H9 (cell line): ENCODE measurements at regions not wholly inside any gene's neighbourhood (a gene's known extent, or its start where the extent isn't known, plus 50 kb on each side); places are given as distances from the start of the nearest gene placed in this dataset.

ENCODE experiments used
- DNase-seq: peaks from one replicate; pipeline ENCODE4 v3.0.0-alpha.2; 2017
- H2AFZ ChIP-seq: one replicate; pipeline ENCODE4 v1.6.1; 2013; ENCODE audit warnings: mild to moderate bottlenecking, low read length, control low read depth, moderate library complexity
- H2AK5ac ChIP-seq: 2 replicates; pipeline ENCODE4 v1.6.1; 2013; ENCODE audit warnings: low read length, control low read depth, mixed read lengths; ENCODE audit not compliant: insufficient read length
- H2BK120ac ChIP-seq: one replicate; pipeline ENCODE4 v1.6.1; 2013; ENCODE audit warnings: low read depth, mild to moderate bottlenecking, low read length, control low read depth, inconsistent platforms; ENCODE audit not compliant: poor library complexity, severe bottlenecking
- H2BK12ac ChIP-seq: 2 replicates; pipeline ENCODE4 v1.6.1; 2013; ENCODE audit warnings: low read length, control low read depth, mixed read lengths, low read depth; ENCODE audit not compliant: insufficient read length
- H2BK15ac ChIP-seq: 2 replicates; pipeline ENCODE4 v1.6.1; 2013; ENCODE audit warnings: low read depth, low read length, control low read depth
- H2BK20ac ChIP-seq: one replicate; pipeline ENCODE4 v1.6.1; 2013; ENCODE audit warnings: low read depth, mild to moderate bottlenecking, low read length, control low read depth, inconsistent platforms; ENCODE audit not compliant: poor library complexity, severe bottlenecking
- H2BK5ac ChIP-seq: 2 replicates; pipeline ENCODE4 v1.6.1; 2013; ENCODE audit warnings: low read length, control low read depth, mixed read lengths; ENCODE audit not compliant: insufficient read length
- H3K14ac ChIP-seq: 2 replicates; pipeline ENCODE4 v1.6.1; 2013; ENCODE audit warnings: low read length, control low read depth; ENCODE audit not compliant: insufficient read depth
- H3K18ac ChIP-seq: 2 replicates; pipeline ENCODE4 v1.6.1; 2013; ENCODE audit warnings: low read depth, mild to moderate bottlenecking, mixed read lengths, low read length, control low read depth; ENCODE audit not compliant: insufficient read length
- H3K23ac ChIP-seq: 2 replicates; pipeline ENCODE4 v1.6.1; 2013; ENCODE audit warnings: low read length, control low read depth, mixed read lengths, low read depth; ENCODE audit not compliant: insufficient read length
- H3K23me2 ChIP-seq: 2 replicates; pipeline ENCODE4 v1.6.1; 2013; ENCODE audit warnings: low read depth, mild to moderate bottlenecking, mixed read lengths, low read length, control low read depth; ENCODE audit not compliant: insufficient read length, poor library complexity, severe bottlenecking
- H3K27ac ChIP-seq: 2 replicates; pipeline ENCODE4 v1.5.1; 2013; ENCODE audit warnings: low read length, control low read depth, mixed read lengths, low read depth; ENCODE audit not compliant: insufficient read length
- H3K27me3 ChIP-seq: 2 replicates; pipeline ENCODE4 v1.6.1; 2013; ENCODE audit warnings: low read length, control low read depth, inconsistent platforms; ENCODE audit not compliant: insufficient read depth
- H3K4ac ChIP-seq: 2 replicates; pipeline ENCODE4 v1.6.1; 2013; ENCODE audit warnings: low read depth, mild to moderate bottlenecking, control low read depth, inconsistent platforms, low read length, moderate library complexity
- H3K4me1 ChIP-seq: 2 replicates; pipeline ENCODE4 v1.6.1; 2013; ENCODE audit warnings: low read length, control low read depth, inconsistent platforms; ENCODE audit not compliant: insufficient read depth
- H3K4me2 ChIP-seq: 2 replicates; pipeline ENCODE4 v1.6.1; 2013; ENCODE audit warnings: low read length, control low read depth, mixed read lengths; ENCODE audit not compliant: insufficient read length, insufficient read depth
- H3K56ac ChIP-seq: 2 replicates; pipeline ENCODE4 v1.6.1; 2013; ENCODE audit warnings: low read depth, mild to moderate bottlenecking, mixed read lengths, low read length, control low read depth; ENCODE audit not compliant: insufficient read length
- H3K79me1 ChIP-seq: 2 replicates; pipeline ENCODE4 v1.6.1; 2013; ENCODE audit warnings: low read depth, mild to moderate bottlenecking, moderate library complexity, low read length, control low read depth, inconsistent platforms; ENCODE audit not compliant: insufficient read depth, poor library complexity, severe bottlenecking
- H3K79me2 ChIP-seq: 2 replicates; pipeline ENCODE4 v1.6.1; 2013; ENCODE audit warnings: low read length, control low read depth, inconsistent platforms; ENCODE audit not compliant: insufficient read depth
- H3K9ac ChIP-seq: 2 replicates; pipeline ENCODE4 v1.6.1; 2013; ENCODE audit warnings: low read length, control low read depth, mixed read lengths; ENCODE audit not compliant: insufficient read length; ENCODE audit errors: extremely low read depth
- H3K9me3 ChIP-seq: one replicate; pipeline ENCODE4 v1.6.1; 2013; ENCODE audit warnings: low read depth, low read length, inconsistent platforms; ENCODE audit not compliant: control insufficient read depth
- H3T11ph ChIP-seq: one replicate; pipeline ENCODE4 v1.6.1; 2013; ENCODE audit warnings: mild to moderate bottlenecking, low read length, control low read depth, inconsistent platforms
- H4K20me1 ChIP-seq: one replicate; pipeline ENCODE4 v1.6.1; 2013; ENCODE audit not compliant: control insufficient read depth, insufficient read length, insufficient read depth
- H4K5ac ChIP-seq: 2 replicates; pipeline ENCODE4 v1.6.1; 2013; ENCODE audit warnings: low read depth, mild to moderate bottlenecking, mixed read lengths, low read length, control low read depth; ENCODE audit not compliant: insufficient read length
- H4K8ac ChIP-seq: replicated peaks from 2 replicates; pipeline ENCODE4 v1.6.1; 2013; ENCODE audit warnings: low read length, control low read depth, mixed read lengths, low read depth; ENCODE audit not compliant: insufficient read length
- H4K91ac ChIP-seq: 2 replicates; pipeline ENCODE4 v1.6.1; 2013; ENCODE audit warnings: low read depth, mild to moderate bottlenecking, moderate library complexity, mixed read lengths, low read length, control low read depth; ENCODE audit not compliant: insufficient read length
- H3K27ac Mint-ChIP-seq, 3 experiments: 2 replicates in 2 of 3; 3 replicates in 1 of 3; pipeline ENCODE4 v1.8.0; 2020 to 2021; ENCODE audit warnings: mixed read lengths in 3 of 3, mild to moderate bottlenecking in 1 of 3, moderate library complexity in 1 of 3
- H3K27me3 Mint-ChIP-seq: 2 replicates; pipeline ENCODE4 v1.8.0; 2021; ENCODE audit warnings: low read depth, mild to moderate bottlenecking, moderate library complexity, mixed read lengths
- H3K36me3 Mint-ChIP-seq, 3 experiments: 2 replicates in 2 of 3; 3 replicates in 1 of 3; pipeline ENCODE4 v1.8.0; 2020 to 2021; ENCODE audit warnings: low read depth in 3 of 3, mixed read lengths in 3 of 3; ENCODE audit not compliant: insufficient read depth in 1 of 3
- H3K4me1 Mint-ChIP-seq, 2 experiments: 2 replicates each; pipeline ENCODE4 v1.8.0; 2020; ENCODE audit warnings: mixed read lengths in 2 of 2
- H3K4me3 Mint-ChIP-seq, 2 experiments: 2 replicates in 1 of 2; 3 replicates in 1 of 2; pipeline ENCODE4 v1.8.0; 2020 to 2021; ENCODE audit warnings: mild to moderate bottlenecking in 2 of 2, mixed read lengths in 2 of 2, moderate library complexity in 1 of 2
- H3K9me3 Mint-ChIP-seq, 2 experiments: 2 replicates in 1 of 2; 3 replicates in 1 of 2; pipeline ENCODE4 v1.8.0; 2020; ENCODE audit warnings: mild to moderate bottlenecking in 2 of 2, mixed read lengths in 2 of 2, moderate library complexity in 1 of 2
- CTCF ChIP-seq: fragments of 200-600 bp; sonication (generic); conservative IDR thresholded peaks from 3 replicates; pipeline ENCODE4 v1.8.0; 2021; ENCODE audit warnings: antibody characterized with exemption, mild to moderate bottlenecking
- WGBS: extraction: QIAGEN DNeasy Blood & Tissue Kit; methylation state at CpG from one replicate; pipeline ENCODE4 v1.1.7; 2013; ENCODE audit warnings: missing lambda C conversion rate, low lambda C conversion rate, mixed read lengths; ENCODE audit not compliant: insufficient read length; ENCODE audit errors: extremely low coverage; 5-methylcytosine and 5-hydroxymethylcytosine counted together

GRCh38 chr2:14925471-14925870, 293.0 kb downstream of the LRATD1 start:
- Histone ChIP-seq H3K4me1 (no peaks in the 10 kb centered on the region), H2AK5ac (no peak overlapping the region), H4K5ac (no peak overlapping the region), H2BK120ac (no peak overlapping the region), H3K9me3 (no peaks in the 10 kb centered on the region), H4K91ac (no peak overlapping the region), H3K14ac (no peak overlapping the region), H3T11ph (no peak overlapping the region), H3K4me2 (no peak overlapping the region), H2BK15ac (no peak overlapping the region), H3K79me1 (no peaks in the 10 kb centered on the region), H2BK5ac (no peak overlapping the region), H3K56ac (no peak overlapping the region), H3K4ac (no peak overlapping the region), H3K18ac (no peak overlapping the region), H3K9ac (no peak overlapping the region), H4K20me1 (no peaks in the 10 kb centered on the region), H2BK20ac (no peak overlapping the region), H3K27me3 (no peaks in the 10 kb centered on the region), H3K79me2 (no peaks in the 10 kb centered on the region), H4K8ac (no peak overlapping the region), H3K27ac (no peak overlapping the region), H2BK12ac (no peak overlapping the region), H3K23ac (no peak overlapping the region), H2AFZ (no peak overlapping the region), H3K23me2 (no peaks in the 10 kb centered on the region)
- H3K4me1 Mint-ChIP-seq: no peaks in the 10 kb centered on the region
- no peak overlapping the region for H3K4me3 Mint-ChIP-seq
- no peaks in the 10 kb centered on the region for H3K9me3 Mint-ChIP-seq
- no peaks in the 10 kb centered on the region for H3K27me3 Mint-ChIP-seq
- no peak overlapping the region for H3K27ac Mint-ChIP-seq
- WGBS: no CpG with 5 or more reads among the region's 3 CpGs
- DNase-seq: no peak
- no peak for TF ChIP-seq CTCF
- H3K36me3 Mint-ChIP-seq: no peaks in the 10 kb centered on the region
